Uterus (tissue), 3 donors: ENCODE measurements at regions not wholly inside any gene's neighbourhood (a gene's known extent, or its start where the extent isn't known, plus 50 kb on each side); places are given as distances from the start of the nearest gene placed in this dataset.

Experiments
- DNase-seq, 2 donors: peaks; one replicate each; pipeline ENCODE4 v3.0.0-alpha.2; 2019 to 2020
- H3K27ac ChIP-seq, 2 donors: fragments of 200-600 bp; sonication (generic); 1 replicate in 1 of 2; 2 replicates in 1 of 2; pipeline ENCODE4 v1.5.1; 2016 to 2018
- H3K27me3 ChIP-seq, 2 donors: fragments of 200-600 bp; sonication (generic); one replicate each; pipeline ENCODE4 v1.5.1; 2018 to 2019; ENCODE audit warnings: control low read depth in 1 of 2
- H3K36me3 ChIP-seq, 2 donors: fragments of 200-600 bp; sonication (generic); one replicate each; pipeline ENCODE4 v1.5.1; 2019; ENCODE audit warnings: control low read depth in 1 of 2
- H3K4me1 ChIP-seq, 2 donors: fragments of 200-600 bp; sonication (generic); one replicate each; pipeline ENCODE4 v1.5.1; 2018 to 2019; ENCODE audit warnings: control low read depth in 1 of 2
- H3K4me3 ChIP-seq, 2 donors: fragments of 200-600 bp; sonication (generic); 1 replicate in 1 of 2; 2 replicates in 1 of 2; pipeline ENCODE4 v1.5.1; 2018 to 2019; ENCODE audit warnings: mild to moderate bottlenecking in 1 of 2
- H3K9me3 ChIP-seq, 2 donors: fragments of 200-600 bp; sonication (generic); one replicate each; pipeline ENCODE4 v1.5.1; 2019; ENCODE audit warnings: control low read depth in 1 of 2
- CTCF ChIP-seq, 4 experiments: fragments of 200-600 bp in 2 of 4; fragments of 450-650 bp in 2 of 4; sonication (generic) in 2 of 4; IDR thresholded peaks; one replicate each; pipeline ENCODE4 v1.5.1; 2016 to 2019; ENCODE audit warnings: antibody characterized with exemption in 4 of 4, mild to moderate bottlenecking in 2 of 4, moderate library complexity in 1 of 4
- POLR2A ChIP-seq, 2 donors: fragments of 450-650 bp; IDR thresholded peaks; one replicate each; pipeline ENCODE4 v1.6.1; 2016; ENCODE audit warnings: antibody characterized with exemption in 2 of 2, mild to moderate bottlenecking in 1 of 2, moderate library complexity in 1 of 2
- intact Hi-C: fragments of 100-400 bp; cut with DNase I; formaldehyde crosslinking; loops from one replicate; pipeline ENCODE4 v1.15.1; 2023; ENCODE audit warnings: low total_unique reads
- donor health status: DM: yes; HTN: yes; CAD: no.

GRCh38 chr4:58767598-58767997 is 1657.4 kb upstream of the IGFBP7 start:
- intact Hi-C loops: no loop called here
- Histone ChIP-seq H3K9me3 (no peaks in the 10 kb centered on the region), H3K4me3 (no peak overlapping the region), H3K36me3 (no peaks in the 10 kb centered on the region), H3K4me1 (no peaks in the 10 kb centered on the region), H3K27ac (no peak overlapping the region), H3K27me3 (no peaks in the 10 kb centered on the region)
- TF ChIP-seq CTCF (IDR thresholded peaks at IDR 0.05) (no peak), POLR2A (IDR thresholded peaks at IDR 0.05) (no peak)
- DNase-seq: no peak

GRCh38 chr4:58766763-58767162 is 1656.6 kb upstream of the IGFBP7 start:
- H3K4me3 ChIP-seq: no peak overlapping the region
- no peaks in the 10 kb centered on the region for H3K27me3 ChIP-seq
- no peaks in the 10 kb centered on the region for H3K9me3 ChIP-seq
- H3K36me3 ChIP-seq: no peaks in the 10 kb centered on the region
- TF ChIP-seq CTCF (IDR thresholded peaks at IDR 0.05) (no peak), POLR2A (IDR thresholded peaks at IDR 0.05) (no peak)
- no peak overlapping the region for H3K27ac ChIP-seq
- H3K4me1 ChIP-seq: no peaks in the 10 kb centered on the region
- intact Hi-C loops: no loop called here
- DNase-seq: no peak

- Histone ChIP-seq H3K4me3 (no peak overlapping the region), H3K4me1 (no peaks in the 10 kb centered on the region), H3K9me3 (no peaks in the 10 kb centered on the region), H3K36me3 (no peaks in the 10 kb centered on the region), H3K27me3 (no peaks in the 10 kb centered on the region), H3K27ac (no peak overlapping the region)
- no peak for TF ChIP-seq CTCF (IDR thresholded peaks at IDR 0.05)
- no peak for TF ChIP-seq POLR2A (IDR thresholded peaks at IDR 0.05)
- no peak for DNase-seq
- intact Hi-C loops: no loop called here
Measured at GRCh38 chr4:58761563-58761962, 1651.4 kb upstream of the IGFBP7 start.

- Histone ChIP-seq H3K4me1 (no peaks in the 10 kb centered on the region), H3K4me3 (no peak overlapping the region), H3K27ac (no peak overlapping the region), H3K27me3 (no peaks in the 10 kb centered on the region), H3K36me3 (no peaks in the 10 kb centered on the region), H3K9me3 (no peaks in the 10 kb centered on the region)
- no peak for DNase-seq
- no peak for TF ChIP-seq POLR2A (IDR thresholded peaks at IDR 0.05)
- no peak for TF ChIP-seq CTCF (IDR thresholded peaks at IDR 0.05)
- intact Hi-C loops: no loop called here
Measured at GRCh38 chr4:58760737-58761136, 1650.6 kb upstream of the IGFBP7 start.

- intact Hi-C loops: no loop called here
- TF ChIP-seq CTCF (IDR thresholded peaks at IDR 0.05): no peak
- TF ChIP-seq POLR2A (IDR thresholded peaks at IDR 0.05): no peak
Measured at GRCh38 chr4:58760100-58760499, 1649.9 kb upstream of the IGFBP7 start.

More at GRCh38 chr4:58760100-58760499, 1649.9 kb upstream of the IGFBP7 start:
- no peaks in the 10 kb centered on the region for H3K27me3 ChIP-seq
- no peak for DNase-seq
- H3K36me3 ChIP-seq: no peaks in the 10 kb centered on the region
- H3K9me3 ChIP-seq: no peaks in the 10 kb centered on the region
- H3K27ac ChIP-seq: no peak overlapping the region
- no peaks in the 10 kb centered on the region for H3K4me1 ChIP-seq
- no peak overlapping the region for H3K4me3 ChIP-seq
